ENCODE measurements at regions not wholly inside any gene's neighbourhood (a gene's known extent, or its start where the extent isn't known, plus 50 kb on each side); places are given as distances from the start of the nearest gene placed in this dataset.

GRCh38 chrX:51437521-51437920 lies 58.9 kb downstream of the NUDT11 start:
- DNase-seq = no peak

GRCh38 chrX:51435101-51435500 lies 61.3 kb downstream of the NUDT11 start:
- no peak for DNase-seq

- DNase-seq = no peak
These were observed 74.3 kb downstream of the NUDT11 start for GRCh38 chrX:51421972-51422597.

- peak; percentile 29 for DNase-seq
These were observed 75.8 kb downstream of the NUDT11 start for GRCh38 chrX:51420610-51421009.

- DNase-seq = no peak
These were observed 75.8 kb downstream of the NUDT10 start for GRCh38 chrX:51408462-51408861.

GRCh38 chrX:51407520-51408409 lies 75.1 kb downstream of the NUDT10 start:
- no peak for DNase-seq

- no peak for DNase-seq
These were observed 74.3 kb downstream of the NUDT10 start for GRCh38 chrX:51406688-51407519.

- DNase-seq = no peak
These were observed 71.8 kb downstream of the NUDT10 start for GRCh38 chrX:51404445-51404844.

GRCh38 chrX:51395810-51396728 lies 63.4 kb downstream of the NUDT10 start:
- peak; percentile 66 for DNase-seq

- DNase-seq = no peak
These were observed 62.8 kb downstream of the NUDT10 start for GRCh38 chrX:51395480-51395809.

Data from central memory CD4-positive, alpha-beta T cell (primary cell).